ENCODE measurements at regions not wholly inside any gene's neighbourhood (a gene's known extent, or its start where the extent isn't known, plus 50 kb on each side); places are given as distances from the start of the nearest gene placed in this dataset.

DNA sequence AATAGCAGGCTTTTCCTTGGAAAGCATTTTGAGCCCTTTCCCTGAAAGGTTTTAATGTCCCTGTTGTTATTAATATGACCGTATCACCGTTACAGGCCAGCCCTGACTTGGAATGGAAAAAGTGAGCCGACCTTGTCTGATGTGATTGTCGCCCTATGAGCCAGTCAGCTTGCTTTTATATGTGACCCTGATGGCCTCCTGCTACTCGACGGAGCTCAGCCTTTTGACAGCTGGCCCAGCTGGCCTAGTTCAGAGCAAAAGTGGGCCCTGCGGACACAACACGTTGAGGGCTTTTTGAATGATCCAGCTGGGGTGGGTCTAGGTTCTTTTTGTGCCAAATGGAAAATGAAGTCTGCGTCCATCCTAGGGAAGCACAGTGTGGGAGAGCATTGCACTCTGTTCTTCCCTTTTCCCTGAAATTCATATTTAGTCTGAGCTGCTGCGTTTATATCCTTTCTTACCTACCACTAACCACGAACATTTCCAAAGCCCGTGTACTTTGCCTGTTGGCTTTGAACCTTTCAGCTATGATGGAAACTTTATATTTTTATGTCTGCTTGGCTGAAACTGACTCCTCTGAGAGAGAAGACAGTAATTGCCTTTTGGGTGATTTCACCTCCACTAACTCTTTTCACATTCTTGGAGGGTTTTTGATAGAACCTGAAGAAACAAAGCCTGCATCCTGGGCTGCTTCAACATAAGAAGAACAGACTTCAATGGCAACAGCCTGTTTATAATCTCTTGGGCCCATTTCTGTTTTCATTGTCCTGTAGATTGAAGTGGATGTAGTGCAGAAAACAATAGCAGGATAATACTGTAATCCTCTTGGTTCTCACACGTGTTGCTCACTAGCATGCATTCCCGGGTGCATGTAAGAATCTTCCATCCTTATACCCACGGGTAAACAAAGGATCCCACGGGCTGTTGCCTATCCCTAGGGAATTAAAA lies 121.8 kb upstream of the HDGFL1 start:
- Mint-ChIP-seq H3K27me3 (ENCODE audit: insufficient read depth, low read depth, poor library complexity) (peaks cover 2% of the 10 kb centered on the region), H3K9me3 (0 out of 3 replicates have a peak, but pooled peaks cover 2% of the 10 kb centered on the region), H3K4me1 (peaks cover 5% of the 10 kb centered on the region; the same call in 2 of the 3 replicates), H3K36me3 (ENCODE audit: low read depth) (no peaks in the 10 kb centered on the region), H3K4me3 (no peak overlapping the region), H3K27ac (no peak overlapping the region)
- Histone ChIP-seq H3K4me1 (ENCODE audit: insufficient read depth) (peaks cover 11% of the 10 kb centered on the region), H4K20me1 (replicated peaks; ENCODE audit: insufficient read depth) (no peaks in the 10 kb centered on the region), H3K27me3 (ENCODE audit: insufficient read depth) (no peaks in the 10 kb centered on the region), H3K79me2 (replicated peaks; ENCODE audit: insufficient read depth) (no peaks in the 10 kb centered on the region), H3K9me2 (ENCODE audit: insufficient read depth) (peaks cover 7% of the 10 kb centered on the region), H3K27ac (ENCODE audit: low read depth) (no peak overlapping the region), H2AFZ (peak overlapping the region; percentile 70), H3K36me3 (ENCODE audit: insufficient read depth) (no peaks in the 10 kb centered on the region), H3K4me2 (no peak overlapping the region), H3K4me3 (no peak overlapping the region), H3F3A (replicated peaks; ENCODE audit: low read depth) (no peaks in the 10 kb centered on the region)
- DNase-seq (ENCODE audit: low spot score) (no peak), ATAC-seq (no peak)
- TF ChIP-seq, protein P1, sequence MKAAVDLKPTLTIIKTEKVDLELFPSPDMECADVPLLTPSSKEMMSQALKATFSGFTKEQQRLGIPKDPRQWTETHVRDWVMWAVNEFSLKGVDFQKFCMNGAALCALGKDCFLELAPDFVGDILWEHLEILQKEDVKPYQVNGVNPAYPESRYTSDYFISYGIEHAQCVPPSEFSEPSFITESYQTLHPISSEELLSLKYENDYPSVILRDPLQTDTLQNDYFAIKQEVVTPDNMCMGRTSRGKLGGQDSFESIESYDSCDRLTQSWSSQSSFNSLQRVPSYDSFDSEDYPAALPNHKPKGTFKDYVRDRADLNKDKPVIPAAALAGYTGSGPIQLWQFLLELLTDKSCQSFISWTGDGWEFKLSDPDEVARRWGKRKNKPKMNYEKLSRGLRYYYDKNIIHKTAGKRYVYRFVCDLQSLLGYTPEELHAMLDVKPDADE (IDR thresholded peaks at IDR 0.05): no peak
- no peak for TF ChIP-seq STAT1 (IDR thresholded peaks at IDR 0.05; ENCODE audit: unreplicated experiment)

DNA sequence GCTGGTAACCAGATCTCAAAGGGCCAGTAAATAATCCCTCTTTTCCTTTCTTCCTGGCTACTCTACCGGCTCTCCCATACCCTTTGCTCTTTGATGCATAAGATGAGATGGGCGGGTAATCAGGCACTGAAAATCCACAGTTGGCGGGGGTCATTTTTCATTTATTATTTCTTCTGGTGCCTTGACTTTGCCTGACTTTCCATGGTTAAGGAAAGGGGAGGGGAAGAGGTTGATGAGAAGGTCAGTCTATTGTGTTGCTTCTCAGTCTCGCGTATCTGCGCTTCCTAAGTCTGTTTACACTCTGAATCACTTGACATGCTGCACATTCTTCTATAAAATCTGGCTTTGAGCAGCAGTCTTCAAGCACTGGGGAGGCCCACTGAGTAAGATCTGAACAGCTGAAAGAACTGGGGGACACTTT lies 121.1 kb upstream of the HDGFL1 start:
- H3K36me3 ChIP-seq (ENCODE audit: insufficient read depth): no peaks in the 10 kb centered on the region
- H3K79me2 ChIP-seq (replicated peaks; ENCODE audit: insufficient read depth): no peaks in the 10 kb centered on the region
- H3K4me3 Mint-ChIP-seq: no peak overlapping the region
- ATAC-seq: no peak
- no peaks in the 10 kb centered on the region for H4K20me1 ChIP-seq (replicated peaks; ENCODE audit: insufficient read depth)
- no peak overlapping the region for H3K4me2 ChIP-seq
- peaks cover 5% of the 10 kb centered on the region; the same call in 2 of the 3 replicates for H3K4me1 Mint-ChIP-seq
- H3K4me1 ChIP-seq (ENCODE audit: insufficient read depth): peaks cover 11% of the 10 kb centered on the region
- no peaks in the 10 kb centered on the region for H3K36me3 Mint-ChIP-seq (ENCODE audit: low read depth)
- no peaks in the 10 kb centered on the region for H3K27me3 ChIP-seq (ENCODE audit: insufficient read depth)
- DNase-seq (ENCODE audit: low spot score): no peak
- TF ChIP-seq, protein P2, sequence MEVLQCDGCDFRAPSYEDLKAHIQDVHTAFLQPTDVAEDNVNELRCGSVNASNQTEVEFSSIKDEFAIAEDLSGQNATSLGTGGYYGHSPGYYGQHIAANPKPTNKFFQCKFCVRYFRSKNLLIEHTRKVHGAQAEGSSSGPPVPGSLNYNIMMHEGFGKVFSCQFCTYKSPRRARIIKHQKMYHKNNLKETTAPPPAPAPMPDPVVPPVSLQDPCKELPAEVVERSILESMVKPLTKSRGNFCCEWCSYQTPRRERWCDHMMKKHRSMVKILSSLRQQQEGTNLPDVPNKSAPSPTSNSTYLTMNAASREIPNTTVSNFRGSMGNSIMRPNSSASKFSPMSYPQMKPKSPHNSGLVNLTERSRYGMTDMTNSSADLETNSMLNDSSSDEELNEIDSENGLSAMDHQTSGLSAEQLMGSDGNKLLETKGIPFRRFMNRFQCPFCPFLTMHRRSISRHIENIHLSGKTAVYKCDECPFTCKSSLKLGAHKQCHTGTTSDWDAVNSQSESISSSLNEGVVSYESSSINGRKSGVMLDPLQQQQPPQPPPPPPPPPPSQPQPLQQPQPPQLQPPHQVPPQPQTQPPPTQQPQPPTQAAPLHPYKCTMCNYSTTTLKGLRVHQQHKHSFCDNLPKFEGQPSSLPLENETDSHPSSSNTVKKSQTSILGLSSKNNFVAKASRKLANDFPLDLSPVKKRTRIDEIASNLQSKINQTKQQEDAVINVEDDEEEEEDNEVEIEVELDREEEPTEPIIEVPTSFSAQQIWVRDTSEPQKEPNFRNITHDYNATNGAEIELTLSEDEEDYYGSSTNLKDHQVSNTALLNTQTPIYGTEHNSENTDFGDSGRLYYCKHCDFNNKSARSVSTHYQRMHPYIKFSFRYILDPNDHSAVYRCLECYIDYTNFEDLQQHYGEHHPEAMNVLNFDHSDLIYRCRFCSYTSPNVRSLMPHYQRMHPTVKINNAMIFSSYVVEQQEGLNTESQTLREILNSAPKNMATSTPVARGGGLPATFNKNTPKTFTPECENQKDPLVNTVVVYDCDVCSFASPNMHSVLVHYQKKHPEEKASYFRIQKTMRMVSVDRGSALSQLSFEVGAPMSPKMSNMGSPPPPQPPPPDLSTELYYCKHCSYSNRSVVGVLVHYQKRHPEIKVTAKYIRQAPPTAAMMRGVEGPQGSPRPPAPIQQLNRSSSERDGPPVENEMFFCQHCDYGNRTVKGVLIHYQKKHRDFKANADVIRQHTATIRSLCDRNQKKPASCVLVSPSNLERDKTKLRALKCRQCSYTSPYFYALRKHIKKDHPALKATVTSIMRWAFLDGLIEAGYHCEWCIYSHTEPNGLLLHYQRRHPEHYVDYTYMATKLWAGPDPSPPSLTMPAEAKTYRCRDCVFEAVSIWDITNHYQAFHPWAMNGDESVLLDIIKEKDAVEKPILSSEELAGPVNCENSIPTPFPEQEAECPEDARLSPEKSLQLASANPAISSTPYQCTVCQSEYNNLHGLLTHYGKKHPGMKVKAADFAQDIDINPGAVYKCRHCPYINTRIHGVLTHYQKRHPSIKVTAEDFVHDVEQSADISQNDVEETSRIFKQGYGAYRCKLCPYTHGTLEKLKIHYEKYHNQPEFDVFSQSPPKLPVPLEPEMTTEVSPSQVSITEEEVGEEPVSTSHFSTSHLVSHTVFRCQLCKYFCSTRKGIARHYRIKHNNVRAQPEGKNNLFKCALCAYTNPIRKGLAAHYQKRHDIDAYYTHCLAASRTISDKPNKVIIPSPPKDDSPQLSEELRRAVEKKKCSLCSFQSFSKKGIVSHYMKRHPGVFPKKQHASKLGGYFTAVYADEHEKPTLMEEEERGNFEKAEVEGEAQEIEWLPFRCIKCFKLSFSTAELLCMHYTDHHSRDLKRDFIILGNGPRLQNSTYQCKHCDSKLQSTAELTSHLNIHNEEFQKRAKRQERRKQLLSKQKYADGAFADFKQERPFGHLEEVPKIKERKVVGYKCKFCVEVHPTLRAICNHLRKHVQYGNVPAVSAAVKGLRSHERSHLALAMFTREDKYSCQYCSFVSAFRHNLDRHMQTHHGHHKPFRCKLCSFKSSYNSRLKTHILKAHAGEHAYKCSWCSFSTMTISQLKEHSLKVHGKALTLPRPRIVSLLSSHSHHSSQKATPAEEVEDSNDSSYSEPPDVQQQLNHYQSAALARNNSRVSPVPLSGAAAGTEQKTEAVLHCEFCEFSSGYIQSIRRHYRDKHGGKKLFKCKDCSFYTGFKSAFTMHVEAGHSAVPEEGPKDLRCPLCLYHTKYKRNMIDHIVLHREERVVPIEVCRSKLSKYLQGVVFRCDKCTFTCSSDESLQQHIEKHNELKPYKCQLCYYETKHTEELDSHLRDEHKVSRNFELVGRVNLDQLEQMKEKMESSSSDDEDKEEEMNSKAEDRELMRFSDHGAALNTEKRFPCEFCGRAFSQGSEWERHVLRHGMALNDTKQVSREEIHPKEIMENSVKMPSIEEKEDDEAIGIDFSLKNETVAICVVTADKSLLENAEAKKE (CRISPR knock-in tag; IDR thresholded peaks at IDR 0.05): no peak
- no peak for TF ChIP-seq EZH2phosphoT487 (IDR thresholded peaks at IDR 0.05; ENCODE audit: unreplicated experiment)
- H3K27me3 Mint-ChIP-seq (ENCODE audit: insufficient read depth, low read depth, poor library complexity): peaks cover 2% of the 10 kb centered on the region
- H3F3A ChIP-seq (replicated peaks; ENCODE audit: low read depth): no peaks in the 10 kb centered on the region
- H3K9me2 ChIP-seq (ENCODE audit: insufficient read depth): no peaks in the 10 kb centered on the region; the same call in 1 of the 2 replicates
- H3K4me3 ChIP-seq: no peak overlapping the region
- H3K27ac ChIP-seq (ENCODE audit: low read depth): no peak overlapping the region
- peak overlapping the region; percentile 70 for H2AFZ ChIP-seq
- 0 out of 3 replicates have a peak, but pooled peaks cover 2% of the 10 kb centered on the region for H3K9me3 Mint-ChIP-seq
- no peak overlapping the region for H3K27ac Mint-ChIP-seq

All from GM23338 (cell line).